Activated gamma-delta T cell treated with anti-CD3 and anti-CD28 coated beads, Interleukin-2, amount 50 U/mL, for 16 hours (primary cell): ENCODE measurements at regions not wholly inside any gene's neighbourhood (a gene's known extent, or its start where the extent isn't known, plus 50 kb on each side); places are given as distances from the start of the nearest gene placed in this dataset.

Experiments
- DNase-seq: peaks from one replicate; pipeline ENCODE4 v3.0.0-alpha.2; 2020; ENCODE audit warnings: low read depth

GRCh38 chr14:97687944-97688630 is 890.9 kb downstream of the VRK1 start:
- DNase-seq = no peak

GRCh38 chr14:97688631-97689336 is 891.6 kb downstream of the VRK1 start:
- no peak for DNase-seq

GRCh38 chr14:97692084-97692483 is 894.9 kb downstream of the VRK1 start:
- DNase-seq = no peak

- DNase-seq = no peak
Measured at GRCh38 chr14:97695456-97695981, 898.3 kb downstream of the VRK1 start.

- DNase-seq = peak; percentile 27
Measured at GRCh38 chr14:97697772-97698171, 900.6 kb downstream of the VRK1 start.

- no peak for DNase-seq
Measured at GRCh38 chr14:97699026-97699425, 901.8 kb downstream of the VRK1 start.

GRCh38 chr14:97703006-97703760 is 906.0 kb downstream of the VRK1 start:
- DNase-seq = no peak

GRCh38 chr14:97704316-97704885 is 907.2 kb downstream of the VRK1 start:
- DNase-seq = no peak

- DNase-seq = no peak
Measured at GRCh38 chr14:97705107-97705506, 907.9 kb downstream of the VRK1 start.

GRCh38 chr14:97705976-97706375 is 908.8 kb downstream of the VRK1 start:
- no peak for DNase-seq

GRCh38 chr14:97706819-97707218 is 909.6 kb downstream of the VRK1 start:
- no peak for DNase-seq

- no peak for DNase-seq
Measured at GRCh38 chr14:97707603-97708002, 910.4 kb downstream of the VRK1 start.

- no peak for DNase-seq
Measured at GRCh38 chr14:97709552-97709951, 912.4 kb downstream of the VRK1 start.

- no peak for DNase-seq
Measured at GRCh38 chr14:97710726-97711125, 913.5 kb downstream of the VRK1 start.

- DNase-seq = no peak
Measured at GRCh38 chr14:97712471-97712870, 915.3 kb downstream of the VRK1 start.

- DNase-seq = no peak
Measured at GRCh38 chr14:97713023-97713422, 915.8 kb downstream of the VRK1 start.

GRCh38 chr14:97718886-97719442 is 921.8 kb downstream of the VRK1 start:
- DNase-seq = no peak

GRCh38 chr14:97719931-97720330 is 922.7 kb downstream of the VRK1 start:
- no peak for DNase-seq

GRCh38 chr14:97723351-97723750 is 926.2 kb downstream of the VRK1 start:
- no peak for DNase-seq

GRCh38 chr14:97723819-97724218 is 926.6 kb downstream of the VRK1 start:
- DNase-seq = no peak

- peak; percentile 24 for DNase-seq
Measured at GRCh38 chr14:97724265-97724731, 927.1 kb downstream of the VRK1 start.

GRCh38 chr14:97726676-97727075 is 929.5 kb downstream of the VRK1 start:
- no peak for DNase-seq
